HPDE6-E6E7 (cell line): ENCODE measurements at regions not wholly inside any gene's neighbourhood (a gene's known extent, or its start where the extent isn't known, plus 50 kb on each side); places are given as distances from the start of the nearest gene placed in this dataset.

Experiments
- DNase-seq: peaks from one replicate; pipeline ENCODE4 v3.0.0; 2011; ENCODE audit warnings: missing footprints; ENCODE audit errors: extremely low spot score

- DNase-seq, result no peak
These were observed 619.4 kb upstream of the CDH4 start for GRCh38 chr20:60632391-60633262.

DNA sequence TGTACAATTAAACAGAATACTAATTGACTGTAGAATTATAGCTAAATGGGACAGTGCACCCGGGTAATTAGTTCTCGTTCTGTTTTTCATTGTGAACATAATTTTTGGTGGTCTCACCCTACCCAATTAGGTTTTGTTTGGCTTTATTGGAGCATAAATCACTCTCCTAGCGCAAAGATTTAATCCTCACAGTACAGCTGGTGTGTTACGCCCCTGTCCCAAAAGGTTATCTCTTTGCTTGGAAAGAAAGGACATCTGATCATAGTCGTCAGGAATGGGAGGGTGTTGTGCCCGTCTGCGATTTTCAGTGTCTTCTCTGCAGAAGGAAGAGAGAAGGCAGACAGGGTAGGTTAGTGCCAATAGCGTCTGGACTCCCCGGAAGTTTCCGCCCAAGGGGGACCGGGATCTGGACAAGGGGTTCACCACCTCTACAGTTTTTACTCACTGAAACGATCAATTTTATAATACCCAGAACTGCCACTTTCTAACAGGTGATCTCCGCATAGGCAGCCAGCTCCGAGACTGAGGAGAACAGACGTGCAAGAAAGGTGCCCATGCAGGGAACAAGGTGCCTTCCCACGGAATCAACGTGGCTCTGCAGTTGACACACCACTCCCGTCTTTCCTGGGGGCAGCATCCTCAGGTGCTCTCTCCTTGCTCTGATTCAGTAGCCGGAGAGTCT lies 617.4 kb upstream of the CDH4 start:
- no peak for DNase-seq

- no peak for DNase-seq
These were observed 615.6 kb upstream of the CDH4 start for GRCh38 chr20:60636417-60636816.

DNA sequence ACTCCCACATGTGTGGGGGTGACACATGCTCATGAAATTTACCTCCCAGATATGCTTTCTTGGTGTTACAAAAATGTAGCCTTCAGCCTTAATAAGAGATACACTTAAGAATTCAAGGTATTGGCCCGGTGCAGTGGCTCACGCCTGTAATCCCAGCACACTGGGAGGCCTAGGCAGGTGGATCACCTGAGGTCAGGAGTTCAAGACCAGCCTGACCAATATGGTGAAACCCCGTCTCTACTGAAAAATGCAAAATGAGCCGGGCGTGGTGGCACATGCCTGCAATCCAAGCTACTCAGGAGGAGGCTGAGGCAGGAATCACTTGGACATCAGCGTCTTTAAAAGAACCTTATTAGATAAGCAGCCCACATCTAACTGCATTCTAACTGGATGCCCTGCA lies 614.3 kb upstream of the CDH4 start:
- no peak for DNase-seq

- DNase-seq, result no peak
These were observed 613.5 kb upstream of the CDH4 start for GRCh38 chr20:60638430-60639098.

GRCh38 chr20:60641879-60642447 lies 610.1 kb upstream of the CDH4 start:
- DNase-seq, result no peak

DNA sequence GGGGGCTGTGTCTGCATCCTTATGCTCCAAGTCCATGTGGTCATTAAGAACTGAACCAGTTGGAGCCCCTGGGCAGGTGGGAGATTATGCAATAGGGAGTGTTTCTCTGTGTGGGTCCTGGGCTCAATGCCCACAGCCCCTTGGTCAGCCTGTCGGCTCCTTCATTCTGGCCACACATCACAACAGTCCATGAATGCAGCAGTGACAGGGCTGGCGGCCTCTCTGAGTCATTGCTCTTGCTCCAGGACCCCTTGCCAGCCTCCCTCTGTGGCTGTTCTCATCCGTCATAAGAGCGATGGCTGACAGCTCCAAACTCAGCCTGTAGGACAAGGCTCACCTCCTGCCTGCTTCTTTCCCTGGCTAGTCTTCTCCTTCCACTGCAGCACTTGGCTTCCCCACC lies 609.5 kb upstream of the CDH4 start:
- DNase-seq, result no peak

- no peak for DNase-seq
These were observed 603.5 kb upstream of the CDH4 start for GRCh38 chr20:60648556-60648955.

DNA sequence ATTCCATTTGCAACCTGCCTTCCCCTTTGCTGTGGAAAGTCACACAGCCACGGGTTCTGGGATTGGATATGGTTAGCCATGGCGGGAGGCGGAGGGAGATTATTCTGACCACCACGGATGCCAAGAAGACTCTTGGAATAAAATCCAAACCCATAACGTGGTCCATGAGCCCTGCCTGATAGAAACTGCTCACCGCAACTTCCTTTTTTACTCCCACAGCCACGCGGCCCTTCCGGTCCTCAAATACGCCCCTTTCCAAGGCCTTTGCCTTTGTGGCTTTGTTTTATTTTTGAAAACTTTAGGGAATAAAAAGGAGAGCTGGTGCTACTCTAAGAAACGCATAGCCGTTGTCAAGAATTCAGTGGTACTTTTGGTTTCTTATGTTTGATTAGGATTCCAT lies 602.5 kb upstream of the CDH4 start:
- DNase-seq, result no peak

- DNase-seq, result no peak
These were observed 602.0 kb upstream of the CDH4 start for GRCh38 chr20:60650087-60650486.

DNA sequence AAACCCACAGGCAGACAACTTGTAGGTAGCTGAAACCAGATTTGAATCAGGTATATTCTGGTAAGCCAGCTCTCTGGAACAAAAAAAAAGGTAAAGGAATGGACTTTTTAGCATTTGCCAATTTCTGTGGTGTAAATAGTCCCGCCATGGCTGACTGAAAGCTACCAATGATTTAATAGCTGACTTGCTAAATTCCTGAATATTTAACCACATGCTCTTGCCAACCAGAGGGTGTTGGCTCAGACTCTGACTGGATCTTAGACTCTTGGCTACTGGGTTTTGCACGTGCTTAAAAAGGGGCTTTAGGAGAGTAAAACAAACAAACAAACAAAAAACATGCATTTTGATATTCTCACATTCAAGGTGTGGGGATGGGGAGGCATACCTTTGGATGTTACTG lies 600.0 kb upstream of the CDH4 start:
- DNase-seq, result no peak

DNA sequence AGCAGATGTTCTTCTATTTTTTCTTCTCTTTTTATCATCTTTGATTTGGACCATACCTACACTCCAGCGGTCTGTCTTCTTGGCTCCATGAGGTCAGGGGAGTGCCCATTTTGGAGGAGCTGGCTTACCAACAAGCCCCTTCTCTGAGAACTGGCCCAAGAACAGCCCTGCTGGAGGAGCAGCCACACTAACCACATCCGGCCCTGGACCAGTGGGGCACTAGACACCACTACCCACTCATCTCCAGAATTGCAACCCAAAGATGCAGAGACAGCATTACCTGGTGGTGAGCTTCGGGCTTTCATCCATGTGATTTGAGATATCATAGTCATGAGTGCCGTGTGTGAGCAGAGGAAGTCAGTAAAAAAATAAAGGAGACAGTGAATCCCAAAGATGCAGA lies 599.4 kb upstream of the CDH4 start:
- no peak for DNase-seq

DNA sequence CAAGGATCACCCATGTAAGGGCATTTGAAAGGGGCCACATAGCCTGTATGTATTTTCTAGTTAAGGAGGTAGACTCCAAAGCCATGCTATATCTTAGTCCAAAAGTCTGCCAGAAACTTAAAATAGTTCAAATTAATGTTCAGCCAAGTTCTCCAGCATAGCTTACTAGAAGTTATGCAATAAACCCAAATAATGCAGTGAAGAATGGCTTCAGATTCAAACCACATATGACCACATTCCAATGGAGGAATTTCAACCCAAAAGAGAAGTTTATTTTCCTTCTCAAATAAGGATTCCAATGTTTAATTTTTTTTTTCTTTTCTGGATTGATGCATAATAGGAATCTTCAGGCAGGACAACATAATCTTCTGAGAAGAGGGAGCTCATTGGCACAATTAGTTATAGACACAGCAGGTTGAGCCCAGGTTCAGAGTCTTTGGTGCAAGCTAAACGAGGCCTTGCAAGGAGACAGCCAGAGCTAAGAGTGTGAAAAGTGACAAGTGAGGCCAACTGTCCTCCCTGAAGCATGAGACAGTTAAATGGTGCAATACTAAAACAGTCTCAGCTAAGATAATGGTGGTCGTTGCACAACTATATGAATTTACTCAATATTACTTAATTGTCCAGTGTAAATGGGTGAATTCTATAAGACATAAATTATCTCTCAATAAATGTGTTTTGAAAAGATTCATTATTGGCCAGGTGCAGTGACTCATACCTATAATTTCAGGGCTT lies 598.8 kb upstream of the CDH4 start:
- DNase-seq, result no peak

DNA sequence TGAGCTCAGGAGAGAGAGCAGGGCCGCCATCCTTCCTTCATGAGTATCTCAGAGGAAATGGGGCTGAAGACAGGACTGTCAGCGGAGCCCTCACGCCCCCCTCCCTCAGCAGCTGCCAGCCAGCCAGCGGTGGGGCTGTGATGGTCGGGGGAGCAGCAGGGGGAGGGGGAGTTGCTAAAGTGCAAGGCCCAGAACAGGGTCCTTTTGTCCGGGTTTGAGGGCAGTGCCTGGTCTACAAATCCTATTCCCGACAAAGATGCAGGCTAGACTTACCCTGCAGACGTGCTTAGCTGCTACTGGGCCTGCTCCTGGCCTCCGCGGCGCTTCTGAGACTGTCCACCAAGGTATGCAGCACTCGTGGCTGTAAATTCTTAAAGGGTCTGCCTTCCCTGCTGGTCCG lies 593.4 kb upstream of the CDH4 start:
- DNase-seq, result no peak

DNA sequence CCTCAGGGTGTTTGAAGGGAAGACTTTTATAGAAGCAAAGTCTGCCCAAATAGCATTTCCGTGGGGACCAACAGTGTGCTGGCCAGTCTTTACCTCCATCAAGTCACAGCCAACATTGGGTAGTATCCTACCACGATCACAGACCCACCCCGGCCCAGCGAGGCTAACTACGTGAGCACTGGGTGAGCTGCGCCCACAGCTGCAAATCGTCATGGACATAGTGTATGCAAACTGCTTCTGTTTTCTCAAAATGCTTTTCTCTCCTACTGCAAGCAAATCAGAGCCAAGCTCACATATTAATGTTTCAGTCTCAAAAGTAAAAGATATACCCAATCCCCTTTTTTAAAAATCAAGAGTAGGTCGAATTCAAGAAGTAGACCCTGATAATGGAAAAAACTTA lies 592.8 kb upstream of the CDH4 start:
- DNase-seq, result no peak

DNA sequence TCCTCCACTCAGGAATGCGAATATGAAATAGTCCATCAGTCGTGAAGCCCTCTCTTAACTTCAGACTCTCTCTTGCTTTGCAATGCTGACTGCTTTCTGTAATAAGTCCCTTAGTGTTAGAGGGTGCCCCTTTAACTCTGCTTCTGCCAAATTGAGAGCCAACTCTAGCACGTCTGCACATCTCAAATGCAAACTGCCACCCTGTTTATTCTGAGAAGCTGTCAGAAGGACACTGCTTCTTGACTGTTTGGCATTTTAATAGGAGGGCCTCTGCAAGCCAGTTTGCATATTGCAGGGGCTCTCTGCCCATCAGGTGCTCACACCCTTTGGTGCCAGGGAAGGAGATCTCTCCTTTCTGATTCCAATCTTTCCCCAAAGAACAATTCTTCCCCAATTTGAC lies 589.8 kb upstream of the CDH4 start:
- DNase-seq, result no peak

DNA sequence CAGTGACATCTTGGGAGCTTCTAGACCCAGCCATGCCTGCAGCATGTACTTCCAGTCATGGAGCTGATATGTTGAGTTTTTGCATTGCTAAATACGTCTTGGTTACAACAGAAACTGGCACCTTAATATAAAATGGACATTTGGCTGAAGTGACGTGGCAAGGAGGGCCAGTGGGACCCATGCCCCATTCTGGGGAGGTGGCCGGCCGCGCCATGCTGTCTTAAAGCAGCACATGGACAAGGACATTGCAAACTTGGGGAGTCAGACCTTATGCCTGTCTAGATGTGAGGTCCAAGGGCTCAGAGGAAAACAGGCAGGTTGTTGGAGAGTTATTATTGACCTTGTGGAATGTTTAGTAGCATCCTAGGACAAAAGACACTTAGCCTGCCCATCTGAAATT lies 588.0 kb upstream of the CDH4 start:
- no peak for DNase-seq

- DNase-seq, result no peak
These were observed 584.4 kb upstream of the CDH4 start for GRCh38 chr20:60667641-60668040.

DNA sequence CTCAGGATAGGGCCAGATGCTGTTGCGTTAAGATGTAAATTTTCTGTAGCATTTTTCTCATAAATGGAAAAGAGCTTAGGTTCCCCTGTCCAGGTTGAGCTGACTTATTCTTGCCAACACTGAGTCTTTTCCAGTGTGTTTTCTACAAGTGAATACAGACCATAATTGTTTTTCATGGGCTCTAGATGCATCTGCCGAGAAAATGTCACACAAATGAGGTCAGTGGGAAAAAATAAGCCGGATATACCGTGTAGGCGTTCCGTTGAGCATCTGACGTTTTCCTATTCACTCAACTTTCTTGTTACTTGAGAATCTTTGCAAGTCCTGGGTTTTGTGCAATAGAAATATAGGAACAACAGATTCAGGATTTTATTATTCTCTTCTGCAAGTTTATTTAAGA lies 582.9 kb upstream of the CDH4 start:
- no peak for DNase-seq

DNA sequence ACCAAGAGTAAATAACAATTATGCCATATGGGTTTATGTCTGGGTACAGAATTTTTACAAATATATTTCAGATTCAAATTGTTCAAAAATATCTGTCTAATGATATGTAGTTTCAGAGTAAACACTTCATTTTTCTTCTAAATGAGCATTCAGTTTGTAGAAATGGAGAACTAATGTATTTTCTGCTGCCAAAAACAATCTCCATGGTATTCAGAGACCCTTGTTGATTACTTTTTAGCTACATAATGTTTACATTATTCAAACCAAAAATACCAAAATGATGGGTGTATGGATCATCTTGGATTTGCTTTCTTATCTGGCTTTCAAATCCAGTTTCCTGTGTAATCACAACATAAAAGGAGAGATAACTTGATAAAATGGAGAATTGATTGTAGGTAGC lies 576.0 kb upstream of the CDH4 start:
- no peak for DNase-seq

- DNase-seq, result no peak
These were observed 574.2 kb upstream of the CDH4 start for GRCh38 chr20:60677819-60678218.

DNA sequence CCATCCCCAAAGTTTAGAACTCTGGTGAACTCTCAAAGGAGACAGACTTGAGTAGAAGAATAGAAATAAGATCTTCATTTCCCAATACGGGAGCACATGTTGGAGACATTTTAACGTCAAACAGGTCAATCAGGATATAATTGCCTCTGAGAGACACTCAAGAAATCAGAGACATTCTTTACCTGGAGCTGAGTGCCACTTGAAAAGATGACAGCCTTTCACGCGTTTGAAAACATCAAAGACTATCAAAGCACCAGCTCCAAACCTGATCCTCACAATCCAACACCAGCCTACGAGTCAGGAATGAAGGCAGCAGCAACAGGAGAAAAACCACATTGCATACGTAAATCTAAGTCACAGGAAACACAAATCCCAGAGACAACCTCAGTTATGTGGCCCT lies 571.5 kb upstream of the CDH4 start:
- DNase-seq, result no peak
